Lung (tissue), 11 donors: ENCODE measurements at regions not wholly inside any gene's neighbourhood (a gene's known extent, or its start where the extent isn't known, plus 50 kb on each side); places are given as distances from the start of the nearest gene placed in this dataset.
A peak's percentile ranks its signal among the peaks of the same experiment; 100 is the strongest.

ENCODE experiments used
- ATAC-seq: fragments of 200-7000 bp; cut with Tn5 transposase; one replicate; pipeline ENCODE4 v1.9.1; 2020; ENCODE audit warnings: moderate number of reproducible peaks; ENCODE audit not compliant: insufficient read depth, low FRiP score
- DNase-seq, 3 donors: peaks; one replicate each; pipeline ENCODE4 v3.0.0-alpha.2; 2013 to 2017
- H3K27ac ChIP-seq, 2 donors: one replicate each; pipeline ENCODE4 v1.5.1; 2013; ENCODE audit warnings: mild to moderate bottlenecking in 2 of 2, moderate library complexity in 2 of 2, control low read depth in 1 of 2, inconsistent platforms in 1 of 2, low read depth in 1 of 2, low read length in 1 of 2
- H3K27me3 ChIP-seq, 3 donors: one replicate each; pipeline ENCODE4 v1.5.1; 2013; ENCODE audit warnings: low read length in 2 of 3; ENCODE audit not compliant: control insufficient read depth in 3 of 3, insufficient read depth in 3 of 3
- H3K36me3 ChIP-seq, 4 donors: one replicate each; pipeline ENCODE4 v1.5.1; 2013; ENCODE audit warnings: low read length in 4 of 4, mild to moderate bottlenecking in 1 of 4, moderate library complexity in 1 of 4; ENCODE audit not compliant: control insufficient read depth in 4 of 4, insufficient read depth in 4 of 4
- H3K4me1 ChIP-seq, 5 donors: one replicate each; pipeline ENCODE4 v1.5.1; 2013; ENCODE audit warnings: low read length in 5 of 5, mild to moderate bottlenecking in 2 of 5, moderate library complexity in 1 of 5; ENCODE audit not compliant: control insufficient read depth in 5 of 5, insufficient read depth in 5 of 5
- H3K4me3 ChIP-seq: one replicate; pipeline ENCODE4 v1.5.1; 2013; ENCODE audit warnings: mild to moderate bottlenecking, control low read depth, moderate library complexity
- H3K9ac ChIP-seq, 2 donors: one replicate each; pipeline ENCODE4 v1.5.1; 2013; ENCODE audit warnings: low read length in 2 of 2, control low read depth in 1 of 2; ENCODE audit not compliant: insufficient read depth in 1 of 2
- H3K9me3 ChIP-seq, 4 donors: one replicate each; pipeline ENCODE4 v1.5.1; 2013; ENCODE audit warnings: low read length in 3 of 4, mild to moderate bottlenecking in 1 of 4, moderate library complexity in 1 of 4; ENCODE audit not compliant: control insufficient read depth in 4 of 4, insufficient read depth in 3 of 4
- WGBS, 2 donors: extraction: QIAGEN DNeasy Blood & Tissue Kit; methylation state at CpG; one replicate each; pipeline ENCODE4 v1.1.7; 2013; 5-methylcytosine and 5-hydroxymethylcytosine counted together
- TF ChIP-seq, protein P1 (sequence below): IDR thresholded peaks from 2 replicates; pipeline ENCODE4 v1.5.1; 2012; ENCODE audit warnings: mild to moderate bottlenecking; ENCODE audit errors: control extremely low read depth, extremely low read depth
- donor health status: control.
- donor health status: control.
- donor health status: Bipolar disorder and iron deficiency.
- donor health status: healthy.
- donor health status: DM: yes; HTN: yes; CAD: no.

- peak overlapping the region in 1 of 2 donors; percentile 33 for H3K27ac ChIP-seq
- 70 to 80% methylated on average over 3 of the region's 3 CpGs for WGBS, 2 donors
- ATAC-seq: no peak
- no peak for DNase-seq
- no peak overlapping the region for H3K9ac ChIP-seq
- H3K9me3 ChIP-seq: peaks cover 0 to 7% (median 2%) of the 10 kb centered on the region in 4 donors
- no peaks in the 10 kb centered on the region for H3K4me1 ChIP-seq
- H3K36me3 ChIP-seq: no peaks in the 10 kb centered on the region
- H3K4me3 ChIP-seq: no peak overlapping the region
- H3K27me3 ChIP-seq: no peaks in the 10 kb centered on the region
- TF ChIP-seq, protein P1, sequence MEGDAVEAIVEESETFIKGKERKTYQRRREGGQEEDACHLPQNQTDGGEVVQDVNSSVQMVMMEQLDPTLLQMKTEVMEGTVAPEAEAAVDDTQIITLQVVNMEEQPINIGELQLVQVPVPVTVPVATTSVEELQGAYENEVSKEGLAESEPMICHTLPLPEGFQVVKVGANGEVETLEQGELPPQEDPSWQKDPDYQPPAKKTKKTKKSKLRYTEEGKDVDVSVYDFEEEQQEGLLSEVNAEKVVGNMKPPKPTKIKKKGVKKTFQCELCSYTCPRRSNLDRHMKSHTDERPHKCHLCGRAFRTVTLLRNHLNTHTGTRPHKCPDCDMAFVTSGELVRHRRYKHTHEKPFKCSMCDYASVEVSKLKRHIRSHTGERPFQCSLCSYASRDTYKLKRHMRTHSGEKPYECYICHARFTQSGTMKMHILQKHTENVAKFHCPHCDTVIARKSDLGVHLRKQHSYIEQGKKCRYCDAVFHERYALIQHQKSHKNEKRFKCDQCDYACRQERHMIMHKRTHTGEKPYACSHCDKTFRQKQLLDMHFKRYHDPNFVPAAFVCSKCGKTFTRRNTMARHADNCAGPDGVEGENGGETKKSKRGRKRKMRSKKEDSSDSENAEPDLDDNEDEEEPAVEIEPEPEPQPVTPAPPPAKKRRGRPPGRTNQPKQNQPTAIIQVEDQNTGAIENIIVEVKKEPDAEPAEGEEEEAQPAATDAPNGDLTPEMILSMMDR: no peak
Observed at GRCh38 chr3:147904421-147904820, 495.3 kb downstream of the ZIC1 start.

DNA sequence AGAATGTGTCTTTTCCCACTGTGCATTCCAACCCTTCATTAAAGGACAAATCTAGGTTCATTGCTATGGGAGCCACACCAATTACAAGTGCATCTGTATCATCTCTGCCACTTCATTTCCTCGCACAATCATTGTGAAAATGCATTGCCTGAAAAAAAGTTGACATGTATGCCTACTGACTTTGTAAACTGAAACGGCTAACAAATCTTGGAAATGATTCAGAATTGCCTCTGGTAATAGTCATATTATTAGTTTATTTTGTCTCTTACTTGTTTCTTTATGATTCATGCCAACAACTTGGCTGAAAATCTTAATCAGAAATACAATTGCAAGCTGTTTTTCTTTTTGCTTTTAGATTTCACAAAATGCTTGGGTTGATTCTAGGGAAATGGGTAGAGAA lies 497.1 kb downstream of the ZIC1 start:
- TF ChIP-seq, protein P1: no peak
- WGBS, 2 donors: 62 to 69% methylated on average over 2 of the region's 2 CpGs
- Histone ChIP-seq H3K27me3 (no peaks in the 10 kb centered on the region), H3K4me3 (no peak overlapping the region), H3K36me3 (no peaks in the 10 kb centered on the region), H3K27ac (no peak overlapping the region), H3K9ac (no peak overlapping the region), H3K9me3 (peaks cover 0 to 3% (median under 1%) of the 10 kb centered on the region in 4 donors), H3K4me1 (no peaks in the 10 kb centered on the region)
- ATAC-seq (no peak), DNase-seq (peak in 1 of 3 donors; percentile 13)

GRCh38 chr3:147914532-147914931 lies 505.4 kb downstream of the ZIC1 start:
- Histone ChIP-seq H3K9me3 (peaks cover 0 to 5% (median under 1%) of the 10 kb centered on the region in 4 donors), H3K9ac (no peak overlapping the region), H3K4me1 (no peaks in the 10 kb centered on the region), H3K4me3 (no peak overlapping the region), H3K27me3 (peaks cover 0 to 10% (median 0%) of the 10 kb centered on the region in 3 donors), H3K27ac (no peak overlapping the region), H3K36me3 (no peaks in the 10 kb centered on the region)
- DNase-seq: no peak
- ATAC-seq: no peak
- TF ChIP-seq, protein P1: no peak
- WGBS, 2 donors: 90 to 100% methylated on average over 1 of the region's 1 CpG

DNA sequence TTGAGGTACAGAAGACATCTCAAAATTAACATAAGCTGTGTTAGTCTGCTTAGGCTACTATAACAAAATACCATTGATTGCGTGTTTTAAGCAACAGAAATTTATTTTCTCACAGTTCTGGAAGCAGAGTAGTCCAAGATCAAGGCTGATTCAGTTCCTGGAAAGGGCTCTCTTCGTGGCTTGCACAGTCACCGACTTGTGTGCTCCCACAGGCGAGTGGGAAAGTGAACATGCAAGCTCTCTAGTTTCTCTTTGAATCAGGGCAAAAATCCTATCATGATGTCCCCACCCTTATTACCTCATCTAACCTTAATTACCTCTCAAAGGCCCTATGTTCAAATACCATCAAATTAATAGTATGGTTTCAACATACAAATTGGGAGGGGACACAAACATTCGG lies 505.9 kb downstream of the ZIC1 start:
- TF ChIP-seq, protein P1: no peak
- Histone ChIP-seq H3K4me1 (no peaks in the 10 kb centered on the region), H3K27ac (no peak overlapping the region), H3K4me3 (no peak overlapping the region), H3K27me3 (peaks cover 0 to 10% (median 0%) of the 10 kb centered on the region in 3 donors), H3K9me3 (peaks cover 0 to 5% (median under 1%) of the 10 kb centered on the region in 4 donors), H3K36me3 (no peaks in the 10 kb centered on the region), H3K9ac (no peak overlapping the region)
- 81 to 85% methylated on average over 5 of the region's 5 CpGs for WGBS, 2 donors
- no peak for ATAC-seq
- no peak for DNase-seq
